K562 (cell line): ENCODE measurements at regions not wholly inside any gene's neighbourhood (a gene's known extent, or its start where the extent isn't known, plus 50 kb on each side); places are given as distances from the start of the nearest gene placed in this dataset.

ENCODE experiments used
- HMGN3 ChIP-seq: IDR thresholded peaks from 2 replicates; pipeline ENCODE4 v1.6.1; 2011; ENCODE audit warnings: borderline replicate concordance, low read depth, mild to moderate bottlenecking, mixed read lengths, low read length; ENCODE audit not compliant: insufficient read length; ENCODE audit errors: extremely low read depth
- ZBTB5 ChIP-seq: fragments of 450-650 bp; IDR thresholded peaks from 2 replicates; pipeline ENCODE4 v1.6.1; 2017; ENCODE audit warnings: antibody characterized with exemption
- ZNF239 ChIP-seq: fragments of 250-450 bp; sonication (Bioruptor Pico); IDR thresholded peaks from 2 replicates; pipeline ENCODE4 v1.4.0; 2020; ENCODE audit warnings: mild to moderate bottlenecking
- ZNF3 ChIP-seq: fragments of 250-450 bp; sonication (Bioruptor Pico); IDR thresholded peaks from 2 replicates; pipeline ENCODE4 v1.5.0; 2021; ENCODE audit warnings: mild to moderate bottlenecking, moderate library complexity
- ZNF609 ChIP-seq: sonication (generic); formaldehyde crosslinking; IDR thresholded peaks from 2 replicates; pipeline ENCODE4 v1.8.1; 2023; ENCODE audit warnings: missing genetic modification reagents, mild to moderate bottlenecking, borderline replicate concordance

GRCh38 chr10:37478381-37478780, 353.0 kb downstream of the ANKRD30A start (continued):
- TF ChIP-seq ZNF239 (CRISPR knock-in tag) (no peak), ZNF609 (CRISPR knock-in tag) (no peak), ZNF3 (no peak), ZBTB5 (no peak), HMGN3 (no peak)
